ENCODE measurements at regions not wholly inside any gene's neighbourhood (a gene's known extent, or its start where the extent isn't known, plus 50 kb on each side); places are given as distances from the start of the nearest gene placed in this dataset.

- no peak overlapping the region for H2BK15ac ChIP-seq (ENCODE audit: low read depth, low read length)
- BruUV-seq (replicated peaks) = no TSS peak
- H2BK20ac ChIP-seq (ENCODE audit: low read depth, low read length) = no peak overlapping the region
- WGBS, 2 experiments (ENCODE audit: extremely low coverage in 2 of 2, insufficient read length in 1 of 2) = no CpG with 5 or more reads among the region's 2 CpGs
- H2AK5ac ChIP-seq (ENCODE audit: low read depth, low read length) = no peak overlapping the region
- ChIA-PET POLR2A (ENCODE audit: unreplicated experiment) (no interaction called here), CTCF (no interaction called here)
- dilution Hi-C loops (cut with HindIII; ENCODE audit: low sequenced_read_pairs, unreplicated experiment) (no loop called here), intact Hi-C loops (cut with micrococcal nuclease) (no loop called here), in situ Hi-C loops (cut with MboI; ENCODE audit: low sequenced_read_pairs) (no loop called here)
- H3K4me3 ChIP-seq (ENCODE audit: insufficient read depth, low read depth, low read length) = no peak overlapping the region
- peaks cover 4% of the 10 kb centered on the region; the same call in 1 of the 2 replicates for H3K9me3 ChIP-seq (ENCODE audit: control insufficient read depth, insufficient read depth, low read length)
- no peaks in the 10 kb centered on the region for H3K36me3 ChIP-seq (ENCODE audit: control insufficient read depth, insufficient read depth, low read length)
- H2AK9ac ChIP-seq (replicated peaks; ENCODE audit: low read depth, low read length, poor library complexity) = no peak overlapping the region
- no peak overlapping the region for H4K5ac ChIP-seq (ENCODE audit: low read depth, low read length)
- H3K4me1 ChIP-seq (ENCODE audit: control insufficient read depth, insufficient read depth, low read length) = no peaks in the 10 kb centered on the region
- H3K9ac ChIP-seq (ENCODE audit: low read depth, low read length) = no peak overlapping the region
- H3K14ac ChIP-seq (replicated peaks; ENCODE audit: low read depth, low read length) = no peak overlapping the region
- H3K27ac ChIP-seq (ENCODE audit: insufficient read depth, low read length) = no peak overlapping the region
- no peak overlapping the region for H3K4me2 ChIP-seq (ENCODE audit: low read depth, low read length)
- H2BK120ac ChIP-seq (ENCODE audit: low read depth, low read length) = no peak overlapping the region
- H3K9me1 ChIP-seq (ENCODE audit: insufficient read depth, low read length) = no peaks in the 10 kb centered on the region
- no peak overlapping the region for H3K23ac ChIP-seq (ENCODE audit: low read depth, low read length)
- H4K8ac ChIP-seq (ENCODE audit: low read depth in 2 of 2, low read length in 2 of 2) = no peak overlapping the region
- H2BK5ac ChIP-seq (ENCODE audit: low read depth, low read length, poor library complexity, severe bottlenecking) = no peak overlapping the region
- H3K56ac ChIP-seq (ENCODE audit: extremely low read depth, insufficient read depth, low read length) = no peak overlapping the region
- no peaks in the 10 kb centered on the region for H3K79me1 ChIP-seq (ENCODE audit: low read depth in 1 of 2, low read length in 2 of 2)
- H4K20me1 ChIP-seq (ENCODE audit: insufficient read depth, low read length) = no peaks in the 10 kb centered on the region
- no peak overlapping the region for H3K4ac ChIP-seq (ENCODE audit: low read depth, low read length)
- ATAC-seq (ENCODE audit: low read depth) = no peak
- no peak for DNase-seq
- H4K91ac ChIP-seq (ENCODE audit: insufficient read depth, low read depth, low read length) = no peak overlapping the region
- TF ChIP-seq ELK1 (IDR thresholded peaks at IDR 0.05; ENCODE audit: borderline replicate concordance, low read depth, low read length) = no peak
- TF ChIP-seq CHD1 (IDR thresholded peaks at IDR 0.05; ENCODE audit: low read depth, low read length) = no peak
- TF ChIP-seq MXI1 (IDR thresholded peaks at IDR 0.05; ENCODE audit: borderline replicate concordance, low read depth, low read length) = no peak
- TF ChIP-seq CEBPB (IDR thresholded peaks at IDR 0.05; ENCODE audit: low read depth, low read length) = no peak
- no peak for TF ChIP-seq CTCF (conservative IDR thresholded peaks at IDR 0.05; ENCODE audit: low read depth, low read length)
- no peak for TF ChIP-seq RFX5 (IDR thresholded peaks at IDR 0.05; ENCODE audit: low read depth, low read length)
- no peak for TF ChIP-seq MAFK (IDR thresholded peaks at IDR 0.05; ENCODE audit: low read depth, low read length)
- no peak for TF ChIP-seq MAZ (IDR thresholded peaks at IDR 0.05; ENCODE audit: borderline replicate concordance, low read depth, low read length)
- TF ChIP-seq USF2 (IDR thresholded peaks at IDR 0.05; ENCODE audit: low read depth, low read length) = no peak
- TF ChIP-seq RCOR1 (IDR thresholded peaks at IDR 0.05; ENCODE audit: insufficient replicate concordance, low read length) = no peak
- no peak for TF ChIP-seq FOS (IDR thresholded peaks at IDR 0.05; ENCODE audit: low read depth, low read length)
- TF ChIP-seq BHLHE40 (IDR thresholded peaks at IDR 0.05; ENCODE audit: low read depth, low read length) = no peak
- TF ChIP-seq NFE2L2 (IDR thresholded peaks at IDR 0.05; ENCODE audit: low read depth, low read length) = no peak
- no peak for TF ChIP-seq POLR2A (IDR thresholded peaks at IDR 0.05; ENCODE audit: low read depth, low read length)
- no peak for TF ChIP-seq SMC3 (IDR thresholded peaks at IDR 0.05; ENCODE audit: low read depth, low read length)
- H3K27me3 ChIP-seq (ENCODE audit: control insufficient read depth, insufficient read depth, low read length) = no peaks in the 10 kb centered on the region
- no peak overlapping the region for H3K18ac ChIP-seq (ENCODE audit: low read depth, low read length)
- no peak overlapping the region for H2AFZ ChIP-seq (replicated peaks; ENCODE audit: low read length, poor library complexity)
Measured at GRCh38 chr21:24032709-24033232, 1574.5 kb downstream of the MRPL39 start.

Measured in IMR-90 (cell line).